Ascending aorta (tissue), 2 donors: ENCODE measurements at regions not wholly inside any gene's neighbourhood (a gene's known extent, or its start where the extent isn't known, plus 50 kb on each side); places are given as distances from the start of the nearest gene placed in this dataset.

Source experiments
- DNase-seq, 2 donors: peaks; one replicate each; pipeline ENCODE4 v3.0.0-alpha.2; 2019; ENCODE audit warnings: low spot score in 2 of 2
- H3K27ac ChIP-seq, 2 donors: fragments of 200-600 bp; sonication (generic); one replicate each; pipeline ENCODE4 v1.5.1; 2016 to 2017; ENCODE audit warnings: mild to moderate bottlenecking in 1 of 2
- H3K27me3 ChIP-seq: fragments of 200-600 bp; sonication (generic); one replicate; pipeline ENCODE4 v1.5.1; 2017
- H3K36me3 ChIP-seq, 2 donors: fragments of 200-600 bp; sonication (generic); one replicate each; pipeline ENCODE4 v1.5.1; 2016
- H3K4me1 ChIP-seq, 2 donors: fragments of 200-600 bp; sonication (generic); one replicate each; pipeline ENCODE4 v1.5.1; 2016 to 2017; ENCODE audit warnings: mild to moderate bottlenecking in 1 of 2
- H3K4me3 ChIP-seq, 2 donors: fragments of 200-600 bp; sonication (generic); one replicate each; pipeline ENCODE4 v1.5.1; 2016 to 2017; ENCODE audit warnings: mild to moderate bottlenecking in 1 of 2
- H3K9me3 ChIP-seq, 2 donors: fragments of 200-600 bp; sonication (generic); one replicate each; pipeline ENCODE4 v1.5.1; 2016
- intact Hi-C: fragments of 100-400 bp; cut with DNase I; formaldehyde crosslinking; loops from one replicate; pipeline ENCODE4 v1.15.1; 2023
- TF ChIP-seq, protein P1 (sequence below), 3 experiments: fragments of 200-600 bp in 2 of 3; fragments of 450-650 bp in 1 of 3; sonication (generic) in 2 of 3; IDR thresholded peaks; one replicate each; pipeline ENCODE4 v1.5.1; 2016 to 2019; ENCODE audit warnings: antibody characterized with exemption in 3 of 3, mild to moderate bottlenecking in 1 of 3, moderate library complexity in 1 of 3

DNA sequence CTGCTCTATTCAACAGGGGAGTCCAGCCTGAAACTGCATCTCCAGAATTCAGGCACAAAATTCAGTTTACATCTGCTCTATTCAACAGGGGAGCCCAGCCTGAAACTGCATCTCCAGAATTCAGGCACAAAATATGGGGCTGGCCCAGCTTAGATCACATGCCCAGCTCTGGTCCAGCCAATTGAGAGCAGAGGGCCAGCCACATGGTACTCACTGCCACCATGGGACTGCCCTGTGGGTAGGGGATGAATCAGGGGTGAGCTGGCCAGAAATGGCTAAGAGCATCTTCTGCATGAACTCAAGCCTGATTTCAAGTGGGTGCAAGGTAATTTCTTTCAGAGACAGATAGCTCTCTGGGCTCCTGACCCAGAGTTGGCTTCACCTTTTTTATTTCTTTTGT, 156.6 kb upstream of the LYZL2 start:
- Histone ChIP-seq H3K27ac (peak overlapping the region; percentile 98), H3K4me3 (no peak overlapping the region), H3K27me3 (no peaks in the 10 kb centered on the region), H3K36me3 (no peaks in the 10 kb centered on the region), H3K9me3 (no peaks in the 10 kb centered on the region), H3K4me1 (peaks cover 6 to 13% of the 10 kb centered on the region in 2 donors)
- TF ChIP-seq, protein P1, sequence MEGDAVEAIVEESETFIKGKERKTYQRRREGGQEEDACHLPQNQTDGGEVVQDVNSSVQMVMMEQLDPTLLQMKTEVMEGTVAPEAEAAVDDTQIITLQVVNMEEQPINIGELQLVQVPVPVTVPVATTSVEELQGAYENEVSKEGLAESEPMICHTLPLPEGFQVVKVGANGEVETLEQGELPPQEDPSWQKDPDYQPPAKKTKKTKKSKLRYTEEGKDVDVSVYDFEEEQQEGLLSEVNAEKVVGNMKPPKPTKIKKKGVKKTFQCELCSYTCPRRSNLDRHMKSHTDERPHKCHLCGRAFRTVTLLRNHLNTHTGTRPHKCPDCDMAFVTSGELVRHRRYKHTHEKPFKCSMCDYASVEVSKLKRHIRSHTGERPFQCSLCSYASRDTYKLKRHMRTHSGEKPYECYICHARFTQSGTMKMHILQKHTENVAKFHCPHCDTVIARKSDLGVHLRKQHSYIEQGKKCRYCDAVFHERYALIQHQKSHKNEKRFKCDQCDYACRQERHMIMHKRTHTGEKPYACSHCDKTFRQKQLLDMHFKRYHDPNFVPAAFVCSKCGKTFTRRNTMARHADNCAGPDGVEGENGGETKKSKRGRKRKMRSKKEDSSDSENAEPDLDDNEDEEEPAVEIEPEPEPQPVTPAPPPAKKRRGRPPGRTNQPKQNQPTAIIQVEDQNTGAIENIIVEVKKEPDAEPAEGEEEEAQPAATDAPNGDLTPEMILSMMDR (IDR thresholded peaks at IDR 0.05), result no peak
- intact Hi-C loops, result loop anchor here (10.0 kb wide), 1 partner anchor 349 kb away; no protein-coding TSS in a partner anchor
- no peak for DNase-seq

DNA sequence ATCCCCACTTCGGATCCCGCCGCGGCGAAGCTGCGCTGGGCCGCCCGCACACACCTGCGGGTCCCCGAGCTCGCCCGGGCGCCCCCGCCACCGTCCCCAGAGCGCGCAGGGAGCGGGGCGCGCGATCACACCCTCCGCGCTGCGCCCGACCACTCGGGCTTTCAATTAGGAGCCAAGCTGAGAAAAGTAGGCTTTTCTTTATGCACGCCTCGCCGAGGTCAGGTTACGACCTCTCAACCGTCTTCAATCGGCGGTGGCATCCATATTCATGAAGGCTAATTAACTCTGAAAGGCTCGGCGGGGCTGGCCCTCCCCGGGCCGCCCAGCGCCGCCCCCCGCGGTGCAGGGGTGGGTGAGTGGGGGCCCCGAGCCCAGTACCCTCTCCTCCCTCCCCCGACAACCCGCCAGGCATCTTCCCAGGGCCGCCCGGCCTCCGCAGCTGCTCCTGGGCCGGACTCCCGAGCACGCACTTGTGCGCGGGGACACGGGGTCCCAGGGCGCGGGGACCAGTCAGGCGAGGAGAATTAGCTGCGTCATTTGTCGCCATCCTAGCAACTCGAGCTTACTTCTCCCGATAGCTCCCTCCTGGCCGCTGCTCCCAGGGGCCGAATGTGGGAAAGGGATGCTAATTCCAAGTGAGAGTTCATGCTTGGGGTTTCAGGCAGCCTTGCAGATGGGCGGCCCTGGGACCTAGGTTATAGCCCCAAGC, 155.5 kb upstream of the LYZL2 start:
- H3K27me3 ChIP-seq, result no peaks in the 10 kb centered on the region
- H3K9me3 ChIP-seq, result no peaks in the 10 kb centered on the region
- no peaks in the 10 kb centered on the region for H3K36me3 ChIP-seq
- peak; percentile 54 to 93 for DNase-seq
- intact Hi-C loops, result loop anchor here (1.0 to 10.0 kb wide), 6 partner anchors 35 to 1022 kb away; partner anchors contain the start of gene ZEB1
- H3K27ac ChIP-seq, result peak overlapping the region; percentile 98
- TF ChIP-seq, protein P1 (IDR thresholded peaks at IDR 0.05), result peak in 1 of 3 experiments; percentile 17
- peaks cover 6 to 13% of the 10 kb centered on the region in 2 donors for H3K4me1 ChIP-seq
- H3K4me3 ChIP-seq, result peak overlapping the region; percentile 83 to 95

DNA sequence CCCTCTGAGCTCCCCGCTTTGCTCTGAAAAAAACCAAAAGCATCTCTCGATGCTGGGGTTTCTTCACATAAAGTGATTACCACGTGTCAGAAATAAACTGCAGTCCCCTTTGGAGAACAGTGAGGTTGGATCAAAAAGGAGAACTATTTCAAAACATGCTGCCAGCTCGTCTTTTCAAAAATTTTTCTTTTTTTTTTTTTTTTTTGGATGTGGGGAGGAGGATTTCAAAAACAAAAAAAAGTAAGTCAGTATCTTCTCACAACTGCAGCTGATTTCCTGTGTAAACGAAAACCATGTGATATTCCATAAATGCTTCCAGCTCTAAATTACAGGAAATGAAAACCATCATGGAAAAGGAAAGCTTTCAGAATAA, 155.0 kb upstream of the LYZL2 start:
- intact Hi-C loops, result loop anchor here (1.0 to 10.0 kb wide), 6 partner anchors 36 to 1023 kb away; partner anchors contain the start of gene ZEB1
- Histone ChIP-seq H3K36me3 (no peaks in the 10 kb centered on the region), H3K4me3 (peak overlapping the region; percentile 83 to 95), H3K9me3 (no peaks in the 10 kb centered on the region), H3K4me1 (peaks cover 6 to 13% of the 10 kb centered on the region in 2 donors), H3K27me3 (no peaks in the 10 kb centered on the region), H3K27ac (peak overlapping the region; percentile 98)
- TF ChIP-seq, protein P1 (IDR thresholded peaks at IDR 0.05), result no peak
- no peak for DNase-seq

DNA sequence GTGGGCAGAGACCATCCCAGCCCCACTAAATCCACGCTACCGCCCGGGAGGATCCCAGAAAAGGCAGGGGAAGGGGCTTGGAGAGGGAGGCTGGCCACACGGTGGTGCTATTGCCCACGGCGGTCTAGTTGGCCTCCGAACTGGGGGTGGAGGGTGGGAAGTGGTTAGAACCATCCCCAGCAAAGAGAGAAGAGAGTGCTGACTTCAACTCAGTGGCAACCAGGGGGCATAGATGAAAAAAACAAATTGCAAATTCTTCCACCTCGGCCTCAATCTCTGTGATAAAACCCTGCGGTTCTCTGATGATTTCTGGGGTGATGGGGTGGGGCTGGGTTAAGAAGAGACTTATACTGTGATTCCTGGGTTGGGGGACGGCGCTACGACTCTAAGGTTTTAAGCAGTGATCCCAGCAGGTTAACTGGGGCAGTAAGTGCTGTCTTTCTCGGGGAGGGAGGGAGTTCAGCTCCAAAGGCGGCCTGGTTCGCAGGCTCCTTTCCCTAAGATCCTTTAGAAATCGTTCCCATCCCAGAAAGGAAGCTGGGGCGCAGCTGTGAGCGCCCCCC, 154.5 kb upstream of the LYZL2 start:
- H3K27me3 ChIP-seq, result no peaks in the 10 kb centered on the region
- H3K4me1 ChIP-seq, result peaks cover 6 to 13% of the 10 kb centered on the region in 2 donors
- TF ChIP-seq, protein P1 (IDR thresholded peaks at IDR 0.05), result peak; percentile 89 to 91 (median 90)
- peak overlapping the region; percentile 83 to 95 for H3K4me3 ChIP-seq
- DNase-seq, result peak; percentile 37 to 92
- H3K36me3 ChIP-seq, result no peaks in the 10 kb centered on the region
- no peaks in the 10 kb centered on the region for H3K9me3 ChIP-seq
- intact Hi-C loops, result loop anchor here (1.0 to 10.0 kb wide), 7 partner anchors 36 to 1023 kb away; partner anchors contain the start of gene ZEB1
- H3K27ac ChIP-seq, result peak overlapping the region; percentile 98

DNA sequence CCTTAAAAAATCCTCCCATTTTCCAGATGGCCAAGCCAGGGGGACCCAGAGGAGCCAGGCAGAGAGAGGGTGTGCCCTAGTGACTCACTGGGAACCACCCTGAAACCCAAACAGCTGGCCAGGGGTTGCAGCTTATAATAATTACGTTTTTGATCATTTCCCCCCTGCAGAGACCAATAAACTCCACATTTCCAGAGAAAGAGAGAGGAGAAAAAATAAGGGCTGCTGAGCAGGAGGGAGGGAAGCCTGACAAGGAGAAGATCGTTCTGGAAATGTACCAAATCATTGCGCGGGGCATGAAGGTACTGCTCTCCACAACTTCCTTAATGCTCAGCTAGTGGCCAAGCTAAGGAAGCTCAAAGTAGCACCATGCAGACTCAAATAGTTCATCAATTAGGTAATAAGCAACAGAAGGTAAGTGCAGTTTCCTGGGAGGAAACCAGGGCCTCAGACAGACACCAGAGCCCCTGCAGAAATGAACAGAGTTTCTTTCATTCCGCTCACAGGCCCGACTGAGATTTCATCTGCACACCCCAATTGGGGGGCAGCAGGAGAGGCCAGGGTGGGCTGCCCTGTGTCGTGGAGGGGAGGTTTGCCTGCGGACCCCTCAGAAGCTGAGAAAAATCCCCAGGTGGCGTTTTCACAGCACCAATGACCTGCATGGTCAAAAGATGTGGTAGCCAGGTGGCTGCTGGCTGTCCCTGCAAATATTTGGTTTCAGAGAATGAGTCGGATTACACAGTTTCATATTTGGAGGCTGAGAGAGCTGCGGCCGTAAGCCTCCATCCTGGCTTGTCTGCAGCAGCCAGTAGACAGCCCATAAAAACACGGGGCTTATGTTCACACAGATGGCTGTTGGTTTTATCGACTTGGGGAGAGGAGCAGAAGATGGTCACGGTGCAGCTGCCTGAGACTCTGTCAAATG, 153.2 kb upstream of the LYZL2 start:
- Histone ChIP-seq H3K4me1 (peaks cover 6 to 13% of the 10 kb centered on the region in 2 donors), H3K4me3 (no peak overlapping the region), H3K36me3 (no peaks in the 10 kb centered on the region), H3K9me3 (no peaks in the 10 kb centered on the region), H3K27me3 (no peaks in the 10 kb centered on the region), H3K27ac (peak overlapping the region; percentile 98)
- TF ChIP-seq, protein P1 (IDR thresholded peaks at IDR 0.05), result no peak
- intact Hi-C loops, result loop anchor here (2.0 to 10.0 kb wide), 2 partner anchors 52 to 352 kb away; no protein-coding TSS in a partner anchor
- DNase-seq, result no peak
